Fibroblast of skin of left quadriceps (primary cell): ENCODE measurements at regions not wholly inside any gene's neighbourhood (a gene's known extent, or its start where the extent isn't known, plus 50 kb on each side); places are given as distances from the start of the nearest gene placed in this dataset.
A peak's percentile ranks its signal among the peaks of the same experiment; 100 is the strongest.
"Not testable (repeated sequence)": the region's sequence is repeated elsewhere in the genome, so short reads cannot be mapped to it uniquely, and the experiment has no call there.

Source experiments
- DNase-seq, 2 experiments: peaks; one replicate each; pipeline ENCODE4 v3.0.0-alpha.2; 2013; ENCODE audit warnings: low read depth in 2 of 2

DNA sequence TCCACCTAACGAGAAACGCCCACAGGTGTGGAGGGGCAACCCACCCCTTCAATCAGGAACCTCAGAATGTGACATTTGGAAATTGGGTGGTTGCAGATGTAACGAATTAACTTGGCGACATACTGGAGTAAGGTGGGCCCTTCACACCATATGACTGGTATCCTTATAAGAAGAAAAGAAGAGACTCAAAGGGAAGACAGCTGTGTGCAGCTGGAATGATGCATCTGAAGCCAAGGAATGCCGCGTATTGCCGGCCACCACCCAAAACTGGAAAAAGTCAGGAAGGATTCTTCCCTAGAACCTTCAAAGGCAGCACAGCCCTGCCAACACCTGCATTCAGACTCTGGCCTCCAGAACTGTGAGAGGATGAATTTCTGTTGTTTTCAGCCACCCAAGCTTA, 270.0 kb upstream of the FRG2C start:
- DNase-seq = not testable (repeated sequence)

- not testable (repeated sequence) for DNase-seq
These were observed 269.4 kb upstream of the FRG2C start for GRCh38 chr3:75394562-75395360.

DNA sequence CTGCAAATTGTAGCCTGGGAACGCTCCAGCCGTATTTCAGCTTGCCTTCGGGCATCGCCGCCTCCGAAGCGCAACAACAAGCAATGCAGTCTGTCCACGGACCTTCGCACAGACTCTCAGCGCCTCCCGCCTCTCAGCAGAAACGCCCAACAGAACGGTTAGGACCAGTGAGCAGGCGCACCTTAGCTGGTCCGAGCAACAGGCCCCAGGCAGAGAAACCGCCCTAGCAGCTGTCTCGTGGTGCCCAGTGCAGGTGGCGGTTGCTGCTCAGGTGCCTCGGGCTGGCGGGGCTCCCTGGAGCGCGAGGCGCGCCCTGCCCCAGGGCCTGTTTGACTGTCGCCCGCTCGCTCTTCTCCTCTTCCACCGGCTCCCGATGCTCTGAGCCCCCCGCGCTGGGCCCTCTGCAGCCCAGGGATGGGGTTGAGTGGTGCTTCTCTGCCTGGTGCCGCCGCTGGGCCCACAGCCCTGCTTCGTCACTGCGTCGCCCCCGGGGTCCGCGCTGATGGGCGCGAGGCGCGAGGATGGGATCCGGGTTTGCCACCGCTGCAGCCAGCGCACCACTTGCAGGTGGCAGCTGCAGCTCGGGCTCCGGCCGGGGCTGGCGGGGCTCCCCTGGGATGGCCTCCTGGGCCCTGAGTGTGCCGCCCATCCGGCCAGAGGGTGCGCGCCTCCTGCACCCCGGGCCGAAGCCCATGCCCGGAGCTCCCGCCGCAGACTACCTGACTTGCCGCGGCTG, 268.4 kb upstream of the FRG2C start:
- DNase-seq = no peak

- no peak for DNase-seq
These were observed 267.8 kb upstream of the FRG2C start for GRCh38 chr3:75396316-75396802.

DNA sequence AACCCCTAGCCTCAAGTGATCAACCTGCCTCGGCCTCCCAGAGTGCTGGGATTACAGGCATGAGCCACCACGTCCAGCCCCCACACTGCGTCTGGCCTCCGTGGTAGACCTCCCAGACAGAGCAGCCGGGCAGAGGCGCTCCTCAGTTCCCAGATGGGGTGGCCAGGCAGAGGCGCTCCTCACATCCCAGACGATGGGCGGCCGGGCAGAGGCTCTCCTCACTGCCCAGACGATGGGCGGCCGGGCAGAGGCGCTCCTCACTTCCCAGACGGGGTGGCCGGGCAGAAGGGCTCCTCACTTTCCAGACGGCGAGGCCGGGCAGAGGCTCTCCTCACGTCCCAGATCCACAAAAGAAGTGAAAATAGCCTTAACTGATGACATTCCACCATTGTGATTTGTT, 266.6 kb upstream of the FRG2C start:
- DNase-seq = not testable (repeated sequence)

- DNase-seq = not testable (repeated sequence)
These were observed 241.8 kb upstream of the FRG2C start for GRCh38 chr3:75422101-75422945.

DNA sequence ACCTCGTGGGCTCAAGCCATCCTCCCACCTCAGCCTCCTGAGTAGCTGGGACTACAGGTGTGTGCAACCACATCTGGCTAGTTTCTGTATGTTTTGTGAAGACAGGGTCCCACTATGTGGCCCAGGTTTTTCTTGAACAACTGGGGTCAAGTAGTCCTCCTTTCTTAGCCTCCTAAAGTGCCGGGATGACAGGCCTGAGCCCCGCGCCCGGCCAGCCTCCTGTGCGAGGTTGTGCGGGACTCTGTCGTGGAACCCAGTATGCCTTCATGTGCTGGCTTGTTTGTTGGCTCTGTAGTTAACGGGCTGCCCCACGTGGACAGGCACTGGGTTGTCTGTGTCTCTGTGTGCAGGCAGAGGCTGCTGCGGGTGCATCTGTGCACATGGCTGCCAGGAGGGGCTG, 238.7 kb upstream of the FRG2C start:
- not testable (repeated sequence) for DNase-seq

GRCh38 chr3:75427486-75427885, 236.6 kb upstream of the FRG2C start:
- DNase-seq = not testable (repeated sequence)

DNA sequence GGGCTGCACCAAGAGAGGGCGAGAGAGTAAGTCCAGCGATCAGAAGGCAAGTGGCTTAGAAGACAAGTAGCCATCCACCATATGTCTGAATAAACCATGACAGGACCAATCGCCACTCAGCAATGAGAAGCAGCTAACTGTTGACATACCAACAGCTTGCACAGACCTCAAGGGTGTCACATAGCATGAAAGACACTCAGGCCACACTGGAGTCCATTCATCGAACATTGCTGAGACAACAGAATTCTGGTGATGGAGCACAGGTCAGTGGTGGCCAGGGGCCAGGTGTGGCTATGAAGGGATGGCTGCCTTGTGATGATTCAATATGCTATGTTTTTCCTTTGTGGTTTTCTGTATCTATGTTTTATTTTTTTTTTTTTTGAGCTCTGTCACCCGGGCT, 236.2 kb upstream of the FRG2C start:
- DNase-seq = not testable (repeated sequence)

- DNase-seq = peak; percentile 38 to 40
These were observed 234.4 kb upstream of the FRG2C start for GRCh38 chr3:75429561-75430220.

GRCh38 chr3:75430406-75430805, 233.7 kb upstream of the FRG2C start:
- DNase-seq = not testable (repeated sequence)

DNA sequence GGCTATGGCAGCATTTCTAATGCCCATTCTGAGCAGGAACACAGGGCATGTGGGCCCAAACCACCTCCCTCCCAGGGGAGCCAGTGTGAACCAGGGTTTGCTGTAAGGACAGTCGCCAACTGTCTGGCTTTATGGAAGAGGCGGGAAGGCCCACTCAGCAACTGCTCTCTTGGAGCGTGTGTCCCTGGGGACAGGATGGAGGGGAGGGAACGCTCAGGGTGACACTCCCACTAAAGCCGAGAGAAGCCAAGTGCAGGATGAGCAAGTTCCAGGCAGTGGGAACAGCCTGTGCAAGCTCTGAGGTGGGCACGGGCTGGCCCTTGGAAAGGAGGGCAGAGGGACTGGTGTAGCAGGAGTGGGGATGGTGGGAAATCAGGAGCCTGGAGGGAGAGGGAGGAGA, 233.0 kb upstream of the FRG2C start:
- not testable (repeated sequence) for DNase-seq

DNA sequence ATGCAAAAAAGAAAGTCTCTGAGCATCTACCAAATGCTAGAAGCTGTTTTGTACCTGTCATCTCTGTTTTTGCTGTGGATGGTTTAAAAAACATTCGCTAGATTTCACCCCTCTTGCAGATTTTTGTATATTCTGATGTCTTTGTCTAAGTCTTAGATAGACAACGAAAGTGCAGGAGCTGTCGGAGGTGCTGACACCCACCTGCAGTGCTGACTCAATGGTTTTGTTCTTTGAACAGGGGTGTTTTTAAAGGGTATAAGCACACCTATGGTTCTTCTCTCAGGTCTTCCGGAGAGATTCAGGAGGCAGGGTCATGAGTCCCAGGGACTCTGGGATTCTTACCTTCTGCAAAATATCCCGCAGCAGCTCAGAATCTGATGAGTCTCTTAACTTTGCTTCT, 231.7 kb upstream of the FRG2C start:
- not testable (repeated sequence) for DNase-seq

DNA sequence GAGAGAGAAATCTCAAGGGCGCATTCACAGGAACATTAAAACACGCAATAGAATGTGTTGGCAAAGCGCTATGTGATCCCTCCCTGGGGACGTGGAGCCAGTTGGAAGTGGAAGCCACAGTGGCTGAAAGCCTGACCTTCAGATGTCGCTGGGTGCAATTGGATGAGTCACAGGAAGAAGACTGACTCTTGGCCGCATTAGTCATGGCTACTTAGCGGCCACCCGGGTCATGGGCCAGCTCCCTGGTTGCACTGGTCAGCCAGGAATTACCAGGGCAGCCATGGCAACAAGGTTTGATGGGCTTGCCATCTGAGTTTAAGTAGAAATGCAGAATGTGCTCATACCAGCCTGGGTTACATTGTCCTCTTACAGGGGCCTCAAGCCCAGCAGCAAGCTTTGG, 231.2 kb upstream of the FRG2C start:
- DNase-seq = peak; percentile 30 to 35

- not testable (repeated sequence) for DNase-seq
These were observed 230.8 kb upstream of the FRG2C start for GRCh38 chr3:75433295-75433694.

GRCh38 chr3:75434276-75434912, 229.7 kb upstream of the FRG2C start:
- peak; percentile 46 to 61 for DNase-seq

DNA sequence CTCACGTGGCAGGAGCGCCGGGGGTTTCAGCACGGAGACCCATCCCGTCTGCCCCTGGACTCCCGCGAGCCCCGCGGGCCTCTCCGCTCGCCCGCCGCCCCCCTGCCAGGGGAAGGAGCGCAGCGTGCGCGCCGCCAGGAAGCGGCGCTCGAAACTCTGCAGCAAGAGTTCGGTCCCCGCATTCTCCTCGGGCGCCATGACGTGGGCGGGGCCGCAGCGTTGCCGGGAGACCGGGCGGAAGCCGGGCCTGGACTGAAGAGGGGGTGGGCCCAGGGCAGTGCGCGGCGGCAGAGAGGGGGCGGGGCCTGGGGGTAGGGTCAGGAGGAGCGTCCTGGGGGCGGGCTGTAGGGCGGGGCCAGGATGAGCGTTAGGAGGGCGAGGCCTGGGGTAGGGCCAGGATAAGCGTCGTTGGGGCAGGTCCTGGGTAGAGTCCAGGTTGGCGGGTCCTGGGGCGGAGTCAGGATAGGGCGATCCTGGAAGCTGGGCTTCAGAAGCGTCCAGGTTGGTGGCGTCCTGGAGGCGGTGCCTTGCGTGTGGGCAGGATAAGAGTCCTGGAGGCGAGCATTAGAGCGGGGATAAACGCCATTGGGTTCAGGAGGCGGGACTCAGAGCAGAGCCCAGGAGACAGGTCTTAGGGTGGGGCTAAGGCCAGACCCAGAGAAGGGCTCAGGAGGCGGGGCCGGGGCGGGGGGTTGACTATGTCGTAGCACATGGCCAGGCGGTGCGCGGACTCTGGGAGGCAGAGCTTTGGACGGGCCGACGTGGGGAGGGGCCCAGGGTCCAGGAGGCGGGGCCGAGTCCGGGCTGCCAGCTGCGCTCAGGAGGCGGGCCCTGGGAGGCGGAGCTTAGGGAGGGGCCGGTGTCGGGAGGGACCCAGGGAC, 229.0 kb upstream of the FRG2C start:
- DNase-seq = peak; percentile 96

GRCh38 chr3:75435794-75436400, 228.2 kb upstream of the FRG2C start:
- not testable (repeated sequence) for DNase-seq

GRCh38 chr3:75440986-75441385, 223.1 kb upstream of the FRG2C start:
- not testable (repeated sequence) for DNase-seq
